K562 (cell line): ENCODE measurements at regions not wholly inside any gene's neighbourhood (a gene's known extent, or its start where the extent isn't known, plus 50 kb on each side); places are given as distances from the start of the nearest gene placed in this dataset.
"Not testable (repeated sequence)": the region's sequence is repeated elsewhere in the genome, so short reads cannot be mapped to it uniquely, and the experiment has no call there.

ENCODE experiments used
- ATAC-seq: fragments of 200-7000 bp; cut with Tn5 transposase; 3 replicates; pipeline ENCODE4 v1.9.1; 2020; ENCODE audit warnings: moderate library complexity
- BruUV-seq: library from RNA; stranded (reverse); fragments of 400-500 nt; replicated peaks from 2 replicates; lab custom pipeline; 2021; lab: Mats Ljungman, UMichigan
- CTCF ChIA-PET: fragments of 300-600 bp; formaldehyde crosslinking; extraction: SDS; loops from one replicate; lab custom pipeline; 2021; ENCODE audit warnings: low intra/inter-chr PET ratio; lab: Yijun Ruan, JAX
- POLR2A ChIA-PET: fragments of 300-600, 350-650 bp; sonication (Branson Sonifier 250); formaldehyde crosslinking; extraction: SDS; loops from one replicate; lab custom pipeline; 2021; ENCODE audit warnings: antibody characterized with exemption, inconsistent platforms; lab: Yijun Ruan, JAX
- DNase-seq, 4 experiments: peaks; one replicate each; pipeline versions ENCODE4 v3.0.0 to v3.0.0-alpha.2; 2011 to 2018; ENCODE audit warnings: low spot score in 3 of 4, mixed read lengths in 3 of 4; ENCODE audit errors: extremely low read depth in 1 of 4
- FAIRE-seq: peaks from 2 replicates; lab custom pipeline; 2011; peaks lifted over from hg19 to GRCh38; lab: Jason Lieb, UNC
- H2AFZ ChIP-seq: 2 replicates; pipeline ENCODE4 v1.6.0; 2011; ENCODE audit warnings: low read depth, low read length, control low read depth, inconsistent platforms
- H3K27ac ChIP-seq: fragments of 200-600 bp; 3 replicates; pipeline ENCODE4 v1.8.0; 2011; ENCODE audit warnings: low read depth, mild to moderate bottlenecking, control low read depth, inconsistent platforms, low read length, moderate library complexity, mixed read lengths; ENCODE audit errors: extremely low read depth
- H3K27me3 ChIP-seq, 2 experiments: fragments of 300-600 bp in 1 of 2; 2 replicates in 1 of 2; 3 replicates in 1 of 2; pipeline versions ENCODE4 v1.6.0 to v1.8.0; 2011; ENCODE audit warnings: inconsistent platforms in 2 of 2, low read length in 2 of 2, mild to moderate bottlenecking in 1 of 2, mixed read lengths in 1 of 2, moderate library complexity in 1 of 2; ENCODE audit not compliant: control insufficient read depth in 2 of 2, insufficient read depth in 2 of 2
- H3K36me3 ChIP-seq: fragments of 300-600 bp; 3 replicates; pipeline ENCODE4 v1.8.0; 2011; ENCODE audit warnings: mild to moderate bottlenecking, low read length, inconsistent platforms; ENCODE audit not compliant: control insufficient read depth, insufficient read depth
- H3K4me1 ChIP-seq, 2 experiments: fragments of 200-600 bp in 1 of 2; replicated peaks in 1 of 2; 2 replicates in 1 of 2; 3 replicates in 1 of 2; pipeline versions ENCODE4 v1.5.1 to v1.8.0; 2011; ENCODE audit warnings: inconsistent platforms in 2 of 2, low read length in 2 of 2, mild to moderate bottlenecking in 1 of 2, mixed read lengths in 1 of 2, moderate library complexity in 1 of 2; ENCODE audit not compliant: control insufficient read depth in 2 of 2, insufficient read depth in 2 of 2
- H3K4me2 ChIP-seq: 2 replicates; pipeline ENCODE4 v1.6.1; 2011; ENCODE audit warnings: low read length, control low read depth, inconsistent platforms, mixed read lengths; ENCODE audit not compliant: insufficient read depth
- H3K4me3 ChIP-seq: fragments of 200-600 bp; sonication (generic), shearing (Covaris generic); 2 replicates; pipeline ENCODE4 v1.5.1; 2016; ENCODE audit warnings: control low read depth, inconsistent platforms
- H3K79me2 ChIP-seq: fragments of 200-600 bp; 3 replicates; pipeline ENCODE4 v1.8.0; 2011; ENCODE audit warnings: low read length, inconsistent platforms; ENCODE audit not compliant: control insufficient read depth, insufficient read depth
- H3K9ac ChIP-seq, 2 experiments: 2 replicates each; pipeline versions ENCODE4 v1.6.0 to v1.6.1; 2011; ENCODE audit warnings: low read depth in 2 of 2, low read length in 2 of 2, control low read depth in 1 of 2, inconsistent platforms in 1 of 2, mild to moderate bottlenecking in 1 of 2, mixed read lengths in 1 of 2; ENCODE audit not compliant: insufficient read depth in 1 of 2
- H3K9me1 ChIP-seq: one replicate; pipeline ENCODE4 v1.6.0; 2011; ENCODE audit warnings: inconsistent platforms, mild to moderate bottlenecking, low read length, moderate library complexity; ENCODE audit not compliant: control insufficient read depth, insufficient read depth
- H3K9me3 ChIP-seq: replicated peaks from 2 replicates; pipeline ENCODE4 v1.5.1; 2011; ENCODE audit warnings: low read depth, low read length, inconsistent platforms; ENCODE audit not compliant: control insufficient read depth, insufficient read depth
- H4K20me1 ChIP-seq: replicated peaks from 2 replicates; pipeline ENCODE4 v1.6.1; 2011; ENCODE audit warnings: low read length, inconsistent platforms, mixed read lengths; ENCODE audit not compliant: control insufficient read depth, insufficient read depth
- BHLHE40 ChIP-seq: IDR thresholded peaks from 2 replicates; pipeline ENCODE4 v1.6.1; 2011; ENCODE audit warnings: low read length, improper control_type of control experiment
- CC2D1A ChIP-seq: fragments of 450-650 bp; IDR thresholded peaks from 2 replicates; pipeline ENCODE4 v1.6.1; 2017; ENCODE audit warnings: mild to moderate bottlenecking
- CREM ChIP-seq: IDR thresholded peaks from 2 replicates; pipeline ENCODE4 v1.6.1; 2014; ENCODE audit warnings: antibody characterized with exemption, low read depth
- ELF1 ChIP-seq: fragments of 200-800 bp; sonication (Bioruptor generic); IDR thresholded peaks from 2 replicates; pipeline ENCODE4 v1.6.1; 2016; ENCODE audit warnings: missing genetic modification characterization, missing compliant biosample characterization
- FOXK2 ChIP-seq, 2 experiments: fragments of 450-650 bp; IDR thresholded peaks in 1 of 2; conservative IDR thresholded peaks in 1 of 2; 2 replicates each; pipeline ENCODE4 v1.6.1; 2016; ENCODE audit warnings: low read depth in 2 of 2, mild to moderate bottlenecking in 1 of 2
- KDM1A ChIP-seq, 2 experiments: fragments of 450-650 bp; IDR thresholded peaks; 2 replicates each; pipeline ENCODE4 v1.6.1; 2016; ENCODE audit warnings: mild to moderate bottlenecking in 2 of 2
- NONO ChIP-seq, 2 experiments: fragments of 200-400 bp in 1 of 2; fragments of 450-650 bp in 1 of 2; formaldehyde crosslinking in 1 of 2; IDR thresholded peaks; 2 replicates each; pipeline ENCODE4 v1.6.1; 2017; ENCODE audit warnings: low read depth in 2 of 2, mild to moderate bottlenecking in 2 of 2, moderate library complexity in 2 of 2, low read length in 1 of 2
- PHF8 ChIP-seq: fragments of 200-600 bp; sonication (generic); IDR thresholded peaks from 2 replicates; pipeline ENCODE4 v1.6.1; 2012; ENCODE audit warnings: mixed run types, mild to moderate bottlenecking, inconsistent platforms, low read length, moderate library complexity, borderline replicate concordance
- YY1 ChIP-seq, 3 experiments: IDR thresholded peaks; 2 replicates each; pipeline ENCODE4 v1.6.1; 2011; ENCODE audit warnings: low read length in 2 of 3, mild to moderate bottlenecking in 2 of 3, moderate library complexity in 2 of 3, borderline replicate concordance in 1 of 3, control low read depth in 1 of 3, low read depth in 1 of 3; ENCODE audit not compliant: insufficient read depth in 3 of 3, insufficient replicate concordance in 2 of 3, control insufficient read depth in 1 of 3, insufficient read length in 1 of 3; ENCODE audit errors: extremely low read depth in 1 of 3
- WGBS: fragments of 100-300 bp; shearing (Covaris generic); methylation state at CpG from one replicate; pipeline ENCODE4 v1.1.6; 2016; ENCODE audit warnings: low coverage, mixed read lengths; ENCODE audit not compliant: insufficient coverage; ENCODE audit errors: missing lambda C conversion rate; 5-methylcytosine and 5-hydroxymethylcytosine counted together
- in situ Hi-C: fragments of 300-500 bp; cut with MboI; formaldehyde crosslinking; loops from 4 replicates; pipeline ENCODE4 v1.15.0; 2018; ENCODE audit warnings: inconsistent platforms, mixed read lengths
- intact Hi-C: fragments of 100-400 bp; cut with micrococcal nuclease; formaldehyde crosslinking; loops from 2 replicates; pipeline ENCODE4 v1.14.2; 2022
- TF ChIP-seq, protein P1 (sequence below): fragments of 450-650 bp; IDR thresholded peaks from 2 replicates; pipeline ENCODE4 v1.6.1; 2016; ENCODE audit warnings: mild to moderate bottlenecking
- TF ChIP-seq, protein P2 (sequence below): fragments of 200-800 bp; sonication (Bioruptor generic); IDR thresholded peaks from 2 replicates; pipeline ENCODE4 v1.6.1; 2017; ENCODE audit warnings: missing genetic modification characterization, missing compliant biosample characterization

DNA sequence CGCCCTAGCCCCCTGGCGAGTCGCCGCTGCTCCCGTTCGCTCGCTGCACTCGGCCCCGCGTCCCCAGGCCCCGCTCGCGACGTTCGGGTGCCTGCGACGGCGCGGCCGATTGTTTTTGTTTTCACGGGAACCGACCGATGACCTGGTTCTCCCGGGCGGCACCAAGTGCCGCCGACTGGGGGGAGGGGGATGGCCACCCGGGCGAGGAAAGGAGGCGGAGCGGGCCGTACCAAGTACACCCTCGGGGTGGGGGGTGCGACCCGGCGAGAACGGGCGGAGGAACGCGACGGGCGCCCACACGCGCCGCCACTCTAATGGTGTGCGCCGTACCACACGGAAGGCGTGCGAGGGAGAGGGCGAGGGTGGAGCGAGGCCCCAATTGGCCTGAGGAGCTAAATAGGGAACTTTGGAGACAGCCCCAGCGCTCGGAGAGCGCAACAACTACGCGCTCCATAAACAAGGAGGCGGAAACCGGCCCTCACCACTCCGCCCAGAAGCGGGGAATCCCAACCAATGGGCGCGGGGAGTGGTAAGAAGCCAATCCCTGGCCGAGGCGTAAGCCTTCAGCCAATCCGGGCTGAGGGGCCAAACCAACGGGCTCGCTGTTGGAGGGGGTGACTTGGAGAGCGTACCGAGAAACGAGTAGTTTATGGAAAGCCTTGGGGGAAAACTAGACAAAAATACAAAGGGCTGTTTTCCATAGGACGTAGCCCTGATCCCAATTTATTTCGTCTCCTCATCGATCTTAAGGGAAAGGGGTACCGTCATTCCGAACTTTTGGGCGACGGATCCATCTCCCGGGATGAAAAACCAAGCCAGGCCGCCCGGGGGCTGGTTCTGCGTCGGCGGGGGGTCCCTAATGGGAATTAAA, 54.8 kb upstream of the PLGLB1 start:
- H3K36me3 ChIP-seq, H3K27me3 ChIP-seq, H3K79me2 ChIP-seq, intact Hi-C loops, BruUV-seq, in situ Hi-C loops, H3K9me3 ChIP-seq, H4K20me1 ChIP-seq, H3K9me1 ChIP-seq, POLR2A ChIA-PET, H3K4me1 ChIP-seq, CTCF ChIA-PET: not testable (repeated sequence)
- DNase-seq: peak in 3 of 4 experiments; percentile 59 to 84 (median 60)
- peak; percentile 97 for ATAC-seq
- Histone ChIP-seq H3K4me3 (peak overlapping the region; percentile 49), H3K9ac (peak overlapping the region in 1 of 2 experiments; percentile 93; a peak in 2 of 4 replicates), H3K4me2 (peak overlapping the region; percentile 49; the same call in 1 of the 2 replicates), H3K27ac (peak overlapping the region; percentile 64; the same call in 2 of the 3 replicates), H2AFZ (peak overlapping the region; percentile 79; the same call in 1 of the 2 replicates)
- 26% methylated on average over 33 of the region's 84 CpGs for WGBS
- peak; percentile 95 for FAIRE-seq
- TF ChIP-seq CREM (peak; percentile 58), ELF1 (tag) (peak; percentile 49), BHLHE40 (0 out of 2 replicates have a peak, but pooled peaks have one; percentile 11), PHF8 (peak; percentile 16; the same call in 1 of the 2 replicates), YY1 (IDR thresholded peaks at IDR 0.05; ENCODE audit: borderline replicate concordance in 1 of 3, control insufficient read depth in 1 of 3, extremely low read depth in 1 of 3, insufficient read depth in 3 of 3, insufficient read length in 1 of 3, insufficient replicate concordance in 2 of 3, low read depth in 1 of 3, low read length in 2 of 3) (peak in 1 of 3 experiments; percentile 25), CC2D1A (peak; percentile 73), NONO (IDR thresholded peaks at IDR 0.05; ENCODE audit: low read depth in 2 of 2, low read length in 1 of 2) (peak in 1 of 2 experiments; percentile 87; a peak in 1 of 4 replicates), KDM1A (IDR thresholded peaks at IDR 0.05) (peak in 1 of 2 experiments; percentile 69; a peak in 2 of 4 replicates), FOXK2 (conservative IDR thresholded peaks at IDR 0.05 in 1 of 2, IDR thresholded peaks at IDR 0.05 in 1 of 2; ENCODE audit: low read depth in 2 of 2) (peak in 1 of 2 experiments; percentile 16; a peak in 2 of 4 replicates)
- TF ChIP-seq, protein P1, sequence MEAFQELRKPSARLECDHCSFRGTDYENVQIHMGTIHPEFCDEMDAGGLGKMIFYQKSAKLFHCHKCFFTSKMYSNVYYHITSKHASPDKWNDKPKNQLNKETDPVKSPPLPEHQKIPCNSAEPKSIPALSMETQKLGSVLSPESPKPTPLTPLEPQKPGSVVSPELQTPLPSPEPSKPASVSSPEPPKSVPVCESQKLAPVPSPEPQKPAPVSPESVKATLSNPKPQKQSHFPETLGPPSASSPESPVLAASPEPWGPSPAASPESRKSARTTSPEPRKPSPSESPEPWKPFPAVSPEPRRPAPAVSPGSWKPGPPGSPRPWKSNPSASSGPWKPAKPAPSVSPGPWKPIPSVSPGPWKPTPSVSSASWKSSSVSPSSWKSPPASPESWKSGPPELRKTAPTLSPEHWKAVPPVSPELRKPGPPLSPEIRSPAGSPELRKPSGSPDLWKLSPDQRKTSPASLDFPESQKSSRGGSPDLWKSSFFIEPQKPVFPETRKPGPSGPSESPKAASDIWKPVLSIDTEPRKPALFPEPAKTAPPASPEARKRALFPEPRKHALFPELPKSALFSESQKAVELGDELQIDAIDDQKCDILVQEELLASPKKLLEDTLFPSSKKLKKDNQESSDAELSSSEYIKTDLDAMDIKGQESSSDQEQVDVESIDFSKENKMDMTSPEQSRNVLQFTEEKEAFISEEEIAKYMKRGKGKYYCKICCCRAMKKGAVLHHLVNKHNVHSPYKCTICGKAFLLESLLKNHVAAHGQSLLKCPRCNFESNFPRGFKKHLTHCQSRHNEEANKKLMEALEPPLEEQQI: peak; percentile 69
- TF ChIP-seq, protein P2, sequence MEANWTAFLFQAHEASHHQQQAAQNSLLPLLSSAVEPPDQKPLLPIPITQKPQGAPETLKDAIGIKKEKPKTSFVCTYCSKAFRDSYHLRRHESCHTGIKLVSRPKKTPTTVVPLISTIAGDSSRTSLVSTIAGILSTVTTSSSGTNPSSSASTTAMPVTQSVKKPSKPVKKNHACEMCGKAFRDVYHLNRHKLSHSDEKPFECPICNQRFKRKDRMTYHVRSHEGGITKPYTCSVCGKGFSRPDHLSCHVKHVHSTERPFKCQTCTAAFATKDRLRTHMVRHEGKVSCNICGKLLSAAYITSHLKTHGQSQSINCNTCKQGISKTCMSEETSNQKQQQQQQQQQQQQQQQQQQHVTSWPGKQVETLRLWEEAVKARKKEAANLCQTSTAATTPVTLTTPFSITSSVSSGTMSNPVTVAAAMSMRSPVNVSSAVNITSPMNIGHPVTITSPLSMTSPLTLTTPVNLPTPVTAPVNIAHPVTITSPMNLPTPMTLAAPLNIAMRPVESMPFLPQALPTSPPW: peak; percentile 51; the same call in 1 of the 2 replicates
